ENCODE measurements at regions not wholly inside any gene's neighbourhood (a gene's known extent, or its start where the extent isn't known, plus 50 kb on each side); places are given as distances from the start of the nearest gene placed in this dataset.

GRCh38 chr4:167893531-167893930, 198.8 kb upstream of the ANXA10 start:
- TF ChIP-seq POLR2AphosphoS5 (IDR thresholded peaks at IDR 0.05): no peak
- no peak for TF ChIP-seq POLR2A (IDR thresholded peaks at IDR 0.05; ENCODE audit: low read depth)
